ENCODE measurements at regions not wholly inside any gene's neighbourhood (a gene's known extent, or its start where the extent isn't known, plus 50 kb on each side); places are given as distances from the start of the nearest gene placed in this dataset.

- TF ChIP-seq YY1 (IDR thresholded peaks at IDR 0.05; ENCODE audit: low read depth, low read length) (no peak), ATF3 (IDR thresholded peaks at IDR 0.05; ENCODE audit: insufficient read depth, low read depth, low read length) (no peak), CBX5 (IDR thresholded peaks at IDR 0.05; ENCODE audit: low read depth, low read length) (no peak), ZNF274 (IDR thresholded peaks at IDR 0.05; ENCODE audit: borderline replicate concordance, extremely low read depth, low read length) (no peak), TEAD4 (IDR thresholded peaks at IDR 0.05; ENCODE audit: low read depth, low read length) (no peak)
Measured at GRCh38 chrX:124665621-124666400, 319.4 kb downstream of the SH2D1A start (continued).

All from H1 (cell line).